Coronary artery (tissue), 2 donors: ENCODE measurements at regions not wholly inside any gene's neighbourhood (a gene's known extent, or its start where the extent isn't known, plus 50 kb on each side); places are given as distances from the start of the nearest gene placed in this dataset.
A peak's percentile ranks its signal among the peaks of the same experiment; 100 is the strongest.

Experiments
- DNase-seq: peaks from one replicate; pipeline ENCODE4 v3.0.0-alpha.2; 2017; ENCODE audit warnings: low spot score
- H3K27ac ChIP-seq, 2 donors: fragments of 200-600 bp; sonication (generic); one replicate each; pipeline ENCODE4 v1.5.1; 2016 to 2019
- H3K4me3 ChIP-seq: fragments of 200-600 bp; sonication (generic); 2 replicates; pipeline ENCODE4 v1.5.1; 2016; ENCODE audit warnings: mild to moderate bottlenecking, moderate library complexity
- CTCF ChIP-seq: fragments of 200-600 bp; sonication (generic); IDR thresholded peaks from one replicate; pipeline ENCODE4 v1.5.1; 2019; ENCODE audit warnings: antibody characterized with exemption

DNA sequence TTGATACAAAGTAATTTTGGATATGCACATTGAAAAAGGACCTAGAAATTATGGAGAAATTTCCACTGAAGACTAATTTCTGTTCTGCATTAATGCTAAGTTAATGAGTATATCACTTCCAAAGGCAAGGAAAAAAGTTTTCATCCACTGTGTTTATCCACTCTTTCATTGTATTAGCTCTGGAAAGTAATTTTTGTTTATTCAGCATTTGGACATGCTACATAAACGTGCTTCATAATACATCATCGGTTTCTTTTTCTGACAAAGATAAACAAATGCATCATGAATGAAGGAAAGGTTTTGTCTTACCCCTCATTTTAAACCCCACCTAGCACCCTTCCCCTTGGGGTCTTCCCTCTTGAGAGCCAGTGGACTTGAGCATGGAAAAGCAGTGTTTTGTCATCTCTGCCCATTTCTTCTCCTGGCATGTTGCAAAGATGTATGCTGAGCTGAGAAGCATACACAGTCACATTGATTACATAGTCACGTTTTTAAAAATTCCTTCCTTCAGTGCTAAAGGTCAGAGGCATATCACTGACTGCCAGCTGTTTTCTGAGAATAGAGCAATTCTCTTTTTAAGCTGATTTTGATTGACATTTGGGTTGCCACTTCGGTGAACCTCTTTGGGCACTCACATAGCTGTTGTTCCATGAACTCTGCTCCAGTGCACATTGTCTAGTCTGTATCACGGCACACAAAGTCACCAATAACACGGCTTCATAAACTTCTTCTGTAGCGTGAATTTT is 65.9 kb upstream of the C7orf33 start:
- Histone ChIP-seq H3K4me3 (no peak overlapping the region), H3K27ac (no peak overlapping the region)
- no peak for TF ChIP-seq CTCF
- no peak for DNase-seq

DNA sequence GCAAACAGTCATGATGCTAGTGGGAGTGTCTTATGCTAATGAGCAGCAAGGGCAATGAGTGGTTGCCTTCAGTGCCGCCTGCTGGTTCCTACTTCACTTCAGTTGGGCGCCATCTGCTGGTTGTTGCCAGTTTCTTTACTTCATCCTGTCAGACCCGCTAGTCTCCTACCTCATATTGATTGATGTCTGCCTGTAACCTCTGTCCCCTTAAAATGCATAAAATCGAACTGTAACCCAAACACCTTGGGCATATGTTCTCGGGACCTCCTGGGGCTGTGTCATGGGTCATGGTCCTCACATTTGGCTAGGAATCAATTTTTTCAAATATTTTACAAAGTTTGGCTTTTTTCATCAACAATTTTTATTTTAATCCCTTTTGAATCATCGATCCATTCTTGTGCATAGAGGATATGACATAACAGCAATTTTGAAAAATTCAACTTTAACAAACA is 62.8 kb upstream of the C7orf33 start:
- DNase-seq: no peak
- no peak overlapping the region for H3K27ac ChIP-seq
- no peak overlapping the region for H3K4me3 ChIP-seq
- no peak for TF ChIP-seq CTCF

GRCh38 chr7:148535217-148535616 is 55.3 kb upstream of the C7orf33 start:
- H3K4me3 ChIP-seq: peak overlapping the region; percentile 29
- no peak for TF ChIP-seq CTCF

DNA sequence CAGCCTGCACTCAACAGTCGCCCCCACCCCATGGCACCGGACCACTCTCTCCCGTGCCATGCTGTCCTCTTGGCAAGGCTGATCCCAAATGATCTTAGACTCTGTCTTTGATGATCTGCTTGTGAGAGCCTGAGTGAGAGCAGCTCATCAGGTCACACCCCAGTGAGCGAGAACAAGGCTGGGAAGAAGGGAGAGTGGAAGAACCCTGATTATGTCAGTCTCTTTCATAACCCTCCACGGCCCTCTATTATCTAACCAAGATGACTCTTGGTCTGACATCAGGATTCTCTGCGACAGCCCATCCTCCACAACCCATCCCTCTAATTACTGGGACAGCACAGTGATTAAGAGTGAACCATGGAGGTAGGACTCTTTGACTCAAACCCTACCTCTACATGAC is 53.1 kb upstream of the C7orf33 start:
- H3K27ac ChIP-seq: no peak overlapping the region
- no peak for DNase-seq
- TF ChIP-seq CTCF: no peak
- no peak overlapping the region for H3K4me3 ChIP-seq

More at GRCh38 chr7:148535217-148535616, 55.3 kb upstream of the C7orf33 start:
- no peak for DNase-seq
- H3K27ac ChIP-seq: no peak overlapping the region

DNA sequence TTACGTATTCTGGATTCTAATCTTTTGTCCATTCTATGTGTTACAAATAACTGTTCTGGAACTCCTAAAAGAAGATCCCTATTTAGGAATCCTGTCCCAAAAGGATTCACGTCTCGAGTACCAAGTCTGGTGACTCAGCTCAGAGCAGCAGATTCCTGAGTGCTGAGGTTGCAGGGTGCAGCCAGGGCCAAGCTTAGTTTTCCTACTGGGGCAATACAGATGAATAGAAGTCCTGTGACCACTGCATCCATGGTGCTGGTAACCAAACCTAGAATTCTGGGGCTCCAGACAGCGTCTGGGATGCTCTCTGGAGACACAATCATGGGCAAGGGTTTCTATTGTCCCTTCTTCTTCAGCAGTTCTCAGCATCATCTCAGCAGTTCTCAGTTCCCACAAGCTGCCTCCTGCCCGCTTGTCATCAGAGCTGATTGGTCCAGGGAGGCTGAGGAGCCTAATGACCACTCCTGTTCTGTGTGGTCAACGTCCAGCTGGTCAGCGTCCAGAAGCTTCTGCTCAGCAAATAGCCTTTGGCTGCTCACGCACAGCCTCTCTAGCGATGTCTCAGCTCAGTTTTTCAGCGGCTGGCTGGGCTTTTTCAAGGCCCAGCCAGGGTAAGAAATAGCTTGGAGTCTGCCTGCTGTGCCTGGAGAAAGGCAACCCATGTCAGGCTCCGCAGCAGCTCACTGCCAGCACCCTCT is 50.4 kb upstream of the C7orf33 start:
- Histone ChIP-seq H3K4me3 (no peak overlapping the region), H3K27ac (peak overlapping the region; percentile 52 to 74)
- no peak for TF ChIP-seq CTCF
- DNase-seq: peak; percentile 86
